OCI-LY3 (cell line): ENCODE measurements at regions not wholly inside any gene's neighbourhood (a gene's known extent, or its start where the extent isn't known, plus 50 kb on each side); places are given as distances from the start of the nearest gene placed in this dataset.

ENCODE experiments used
- EZH2phosphoT487 ChIP-seq: fragments of 200-600 bp; shearing (Covaris generic); IDR thresholded peaks from 2 replicates; pipeline ENCODE4 v1.6.1; 2018; ENCODE audit warnings: antibody characterized with exemption, mixed run types, low read depth
- TF ChIP-seq, protein P1 (sequence below): fragments of 200-600, 300-600 bp; sonication (generic); IDR thresholded peaks from 2 replicates; pipeline ENCODE4 v1.5.1; 2014; ENCODE audit warnings: antibody characterized with exemption, low read length, low read depth

- TF ChIP-seq, protein P1, sequence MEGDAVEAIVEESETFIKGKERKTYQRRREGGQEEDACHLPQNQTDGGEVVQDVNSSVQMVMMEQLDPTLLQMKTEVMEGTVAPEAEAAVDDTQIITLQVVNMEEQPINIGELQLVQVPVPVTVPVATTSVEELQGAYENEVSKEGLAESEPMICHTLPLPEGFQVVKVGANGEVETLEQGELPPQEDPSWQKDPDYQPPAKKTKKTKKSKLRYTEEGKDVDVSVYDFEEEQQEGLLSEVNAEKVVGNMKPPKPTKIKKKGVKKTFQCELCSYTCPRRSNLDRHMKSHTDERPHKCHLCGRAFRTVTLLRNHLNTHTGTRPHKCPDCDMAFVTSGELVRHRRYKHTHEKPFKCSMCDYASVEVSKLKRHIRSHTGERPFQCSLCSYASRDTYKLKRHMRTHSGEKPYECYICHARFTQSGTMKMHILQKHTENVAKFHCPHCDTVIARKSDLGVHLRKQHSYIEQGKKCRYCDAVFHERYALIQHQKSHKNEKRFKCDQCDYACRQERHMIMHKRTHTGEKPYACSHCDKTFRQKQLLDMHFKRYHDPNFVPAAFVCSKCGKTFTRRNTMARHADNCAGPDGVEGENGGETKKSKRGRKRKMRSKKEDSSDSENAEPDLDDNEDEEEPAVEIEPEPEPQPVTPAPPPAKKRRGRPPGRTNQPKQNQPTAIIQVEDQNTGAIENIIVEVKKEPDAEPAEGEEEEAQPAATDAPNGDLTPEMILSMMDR, result no peak
- TF ChIP-seq EZH2phosphoT487, result no peak
These were observed 127.4 kb upstream of the DST start for GRCh38 chr6:56770011-56770520.
